SK-N-SH treated with all-trans-retinoic acid at 6 μM for 48 hours (cell line): ENCODE measurements at regions not wholly inside any gene's neighbourhood (a gene's known extent, or its start where the extent isn't known, plus 50 kb on each side); places are given as distances from the start of the nearest gene placed in this dataset.

Experiments used
- ATAC-seq: fragments of 200-7000 bp; cut with Tn5 transposase; 3 replicates; pipeline ENCODE4 v1.9.1; 2020; ENCODE audit warnings: mild to moderate bottlenecking, moderate library complexity
- ARNTL ChIP-seq: fragments of 450-650 bp; formaldehyde crosslinking; IDR thresholded peaks from 2 replicates; pipeline ENCODE4 v1.5.0; 2020; ENCODE audit warnings: low read depth, mild to moderate bottlenecking, moderate library complexity, borderline replicate concordance
- BACH2 ChIP-seq: fragments of 250-450 bp; sonication (Bioruptor Pico); IDR thresholded peaks from 2 replicates; pipeline ENCODE4 v1.9.0; 2021; ENCODE audit warnings: mild to moderate bottlenecking, borderline replicate concordance
- CSDC2 ChIP-seq: fragments of 250-450 bp; sonication (Bioruptor Pico); IDR thresholded peaks from 2 replicates; pipeline ENCODE4 v1.5.0; 2020; ENCODE audit warnings: mild to moderate bottlenecking, moderate library complexity
- CSRNP3 ChIP-seq: fragments of 250-450 bp; sonication (Bioruptor Pico); IDR thresholded peaks from 2 replicates; pipeline ENCODE4 v1.5.1; 2021; ENCODE audit warnings: mild to moderate bottlenecking, moderate library complexity
- ESRRG ChIP-seq: fragments of 250-450 bp; sonication (Bioruptor Pico); IDR thresholded peaks from 2 replicates; pipeline ENCODE4 v1.6.1; 2021; ENCODE audit warnings: mild to moderate bottlenecking
- GLIS3 ChIP-seq: fragments of 250-450 bp; sonication (Bioruptor Pico); IDR thresholded peaks from 2 replicates; pipeline ENCODE4 v1.5.0; 2020; ENCODE audit warnings: mild to moderate bottlenecking, moderate library complexity
- ISL1 ChIP-seq: fragments of 250-450 bp; sonication (Bioruptor Pico); IDR thresholded peaks from 2 replicates; pipeline ENCODE4 v2.1.2; 2022; ENCODE audit warnings: mild to moderate bottlenecking, moderate library complexity
- OSR1 ChIP-seq: fragments of 250-450 bp; sonication (Bioruptor Pico); IDR thresholded peaks from 2 replicates; pipeline ENCODE4 v1.8.0; 2022; ENCODE audit warnings: moderate library complexity, mild to moderate bottlenecking, inconsistent platforms
- PPARA ChIP-seq: fragments of 250-450 bp; sonication (Bioruptor Pico); IDR thresholded peaks from 2 replicates; pipeline ENCODE4 v1.5.0; 2020; ENCODE audit warnings: mild to moderate bottlenecking, borderline replicate concordance
- SNAI2 ChIP-seq: fragments of 250-450 bp; sonication (Bioruptor Pico); IDR thresholded peaks from 2 replicates; pipeline ENCODE4 v1.5.0; 2020; ENCODE audit warnings: mild to moderate bottlenecking, moderate library complexity
- TCF4 ChIP-seq: fragments of 250-450 bp; sonication (Bioruptor Pico); IDR thresholded peaks from 2 replicates; pipeline ENCODE4 v1.8.0; 2021; ENCODE audit warnings: mild to moderate bottlenecking, moderate library complexity, borderline replicate concordance
- TOX ChIP-seq: fragments of 250-450 bp; sonication (Bioruptor Pico); IDR thresholded peaks from 2 replicates; pipeline ENCODE4 v1.8.0; 2021; ENCODE audit warnings: mild to moderate bottlenecking, moderate library complexity, borderline replicate concordance
- ZC3H10 ChIP-seq: fragments of 250-450 bp; sonication (Bioruptor Pico); IDR thresholded peaks from 2 replicates; pipeline ENCODE4 v1.5.1; 2021; ENCODE audit warnings: mild to moderate bottlenecking, moderate library complexity
- ZFP3 ChIP-seq: fragments of 250-450 bp; sonication (Bioruptor Pico); IDR thresholded peaks from 2 replicates; pipeline ENCODE4 v1.5.0; 2020; ENCODE audit warnings: mild to moderate bottlenecking, moderate library complexity
- ZFP30 ChIP-seq: fragments of 450-650 bp; formaldehyde crosslinking; IDR thresholded peaks from 2 replicates; pipeline ENCODE4 v1.5.0; 2022; ENCODE audit warnings: mild to moderate bottlenecking, moderate library complexity
- ZNF565 ChIP-seq: fragments of 450-650 bp; formaldehyde crosslinking; conservative IDR thresholded peaks from 2 replicates; pipeline ENCODE4 v1.5.0; 2020; ENCODE audit warnings: low read depth, mild to moderate bottlenecking, moderate library complexity
- ZNF70 ChIP-seq: fragments of 450-650 bp; formaldehyde crosslinking; IDR thresholded peaks from 2 replicates; pipeline ENCODE4 v1.5.0; 2020; ENCODE audit warnings: mild to moderate bottlenecking, moderate library complexity
- ZNF8 ChIP-seq: fragments of 450-650 bp; formaldehyde crosslinking; IDR thresholded peaks from 2 replicates; pipeline ENCODE4 v1.5.0; 2020; ENCODE audit warnings: mild to moderate bottlenecking, moderate library complexity
- TF ChIP-seq, protein P1 (sequence below): fragments of 250-450 bp; sonication (Bioruptor Pico); IDR thresholded peaks from 2 replicates; pipeline ENCODE4 v1.5.1; 2020; ENCODE audit warnings: low read depth, mild to moderate bottlenecking, moderate library complexity
- TF ChIP-seq, protein P2 (sequence below): fragments of 250-450 bp; sonication (Bioruptor Pico); IDR thresholded peaks from 2 replicates; pipeline ENCODE4 v1.5.0; 2020; ENCODE audit warnings: mild to moderate bottlenecking, moderate library complexity
- TF ChIP-seq, protein P3 (sequence below): fragments of 250-450 bp; sonication (Bioruptor Pico); IDR thresholded peaks from 2 replicates; pipeline ENCODE4 v1.8.0; 2020; ENCODE audit warnings: mild to moderate bottlenecking, moderate library complexity, borderline replicate concordance

GRCh38 chr21:23694390-23694789, 1912.9 kb downstream of the MRPL39 start:
- ATAC-seq: no peak
- TF ChIP-seq CSRNP3 (CRISPR knock-in tag): no peak
- no peak for TF ChIP-seq PPARA (CRISPR knock-in tag)
- no peak for TF ChIP-seq SNAI2
- no peak for TF ChIP-seq CSDC2 (CRISPR knock-in tag)
- TF ChIP-seq, protein P1, sequence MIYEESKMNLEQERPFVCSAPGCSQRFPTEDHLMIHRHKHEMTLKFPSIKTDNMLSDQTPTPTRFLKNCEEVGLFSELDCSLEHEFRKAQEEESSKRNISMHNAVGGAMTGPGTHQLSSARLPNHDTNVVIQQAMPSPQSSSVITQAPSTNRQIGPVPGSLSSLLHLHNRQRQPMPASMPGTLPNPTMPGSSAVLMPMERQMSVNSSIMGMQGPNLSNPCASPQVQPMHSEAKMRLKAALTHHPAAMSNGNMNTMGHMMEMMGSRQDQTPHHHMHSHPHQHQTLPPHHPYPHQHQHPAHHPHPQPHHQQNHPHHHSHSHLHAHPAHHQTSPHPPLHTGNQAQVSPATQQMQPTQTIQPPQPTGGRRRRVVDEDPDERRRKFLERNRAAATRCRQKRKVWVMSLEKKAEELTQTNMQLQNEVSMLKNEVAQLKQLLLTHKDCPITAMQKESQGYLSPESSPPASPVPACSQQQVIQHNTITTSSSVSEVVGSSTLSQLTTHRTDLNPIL: no peak
- TF ChIP-seq GLIS3: no peak

DNA sequence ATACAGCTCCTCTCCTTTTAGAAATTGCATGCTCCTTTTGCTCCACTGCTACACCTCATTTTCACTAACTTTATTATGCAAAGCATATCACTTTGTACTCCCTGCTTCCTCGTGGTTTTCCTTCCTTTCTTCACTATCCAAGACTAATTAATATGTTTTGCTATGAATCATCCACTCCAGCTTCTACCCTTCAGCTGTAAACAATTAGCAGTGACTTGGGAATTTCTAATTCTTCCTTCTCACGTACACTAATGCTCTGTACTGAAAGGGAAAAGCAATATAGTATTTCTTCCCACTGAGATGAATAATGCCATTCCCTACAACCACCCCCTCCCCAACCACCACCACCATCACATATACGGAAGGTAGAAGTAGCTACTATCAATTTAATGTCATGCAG, 1917.0 kb downstream of the MRPL39 start:
- no peak for ATAC-seq
- TF ChIP-seq BACH2 (CRISPR knock-in tag): no peak
- no peak for TF ChIP-seq OSR1 (CRISPR knock-in tag)
- no peak for TF ChIP-seq PPARA (CRISPR knock-in tag)
- no peak for TF ChIP-seq ARNTL
- no peak for TF ChIP-seq SNAI2
- TF ChIP-seq ZFP3 (CRISPR knock-in tag): no peak
- no peak for TF ChIP-seq ESRRG (CRISPR knock-in tag)
- no peak for TF ChIP-seq TOX (CRISPR knock-in tag)
- TF ChIP-seq ZFP30 (CRISPR knock-in tag): no peak
- TF ChIP-seq CSRNP3 (CRISPR knock-in tag): no peak
- TF ChIP-seq ZNF565 (CRISPR knock-in tag): no peak
- no peak for TF ChIP-seq ISL1
- no peak for TF ChIP-seq ZNF8 (CRISPR knock-in tag)
- TF ChIP-seq TCF4 (CRISPR knock-in tag): no peak
- TF ChIP-seq, protein P2, sequence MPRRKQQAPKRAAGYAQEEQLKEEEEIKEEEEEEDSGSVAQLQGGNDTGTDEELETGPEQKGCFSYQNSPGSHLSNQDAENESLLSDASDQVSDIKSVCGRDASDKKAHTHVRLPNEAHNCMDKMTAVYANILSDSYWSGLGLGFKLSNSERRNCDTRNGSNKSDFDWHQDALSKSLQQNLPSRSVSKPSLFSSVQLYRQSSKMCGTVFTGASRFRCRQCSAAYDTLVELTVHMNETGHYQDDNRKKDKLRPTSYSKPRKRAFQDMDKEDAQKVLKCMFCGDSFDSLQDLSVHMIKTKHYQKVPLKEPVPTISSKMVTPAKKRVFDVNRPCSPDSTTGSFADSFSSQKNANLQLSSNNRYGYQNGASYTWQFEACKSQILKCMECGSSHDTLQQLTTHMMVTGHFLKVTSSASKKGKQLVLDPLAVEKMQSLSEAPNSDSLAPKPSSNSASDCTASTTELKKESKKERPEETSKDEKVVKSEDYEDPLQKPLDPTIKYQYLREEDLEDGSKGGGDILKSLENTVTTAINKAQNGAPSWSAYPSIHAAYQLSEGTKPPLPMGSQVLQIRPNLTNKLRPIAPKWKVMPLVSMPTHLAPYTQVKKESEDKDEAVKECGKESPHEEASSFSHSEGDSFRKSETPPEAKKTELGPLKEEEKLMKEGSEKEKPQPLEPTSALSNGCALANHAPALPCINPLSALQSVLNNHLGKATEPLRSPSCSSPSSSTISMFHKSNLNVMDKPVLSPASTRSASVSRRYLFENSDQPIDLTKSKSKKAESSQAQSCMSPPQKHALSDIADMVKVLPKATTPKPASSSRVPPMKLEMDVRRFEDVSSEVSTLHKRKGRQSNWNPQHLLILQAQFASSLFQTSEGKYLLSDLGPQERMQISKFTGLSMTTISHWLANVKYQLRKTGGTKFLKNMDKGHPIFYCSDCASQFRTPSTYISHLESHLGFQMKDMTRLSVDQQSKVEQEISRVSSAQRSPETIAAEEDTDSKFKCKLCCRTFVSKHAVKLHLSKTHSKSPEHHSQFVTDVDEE: no peak
- no peak for TF ChIP-seq GLIS3
- TF ChIP-seq, protein P1: no peak
- TF ChIP-seq, all 23 proteins: peak for 0

DNA sequence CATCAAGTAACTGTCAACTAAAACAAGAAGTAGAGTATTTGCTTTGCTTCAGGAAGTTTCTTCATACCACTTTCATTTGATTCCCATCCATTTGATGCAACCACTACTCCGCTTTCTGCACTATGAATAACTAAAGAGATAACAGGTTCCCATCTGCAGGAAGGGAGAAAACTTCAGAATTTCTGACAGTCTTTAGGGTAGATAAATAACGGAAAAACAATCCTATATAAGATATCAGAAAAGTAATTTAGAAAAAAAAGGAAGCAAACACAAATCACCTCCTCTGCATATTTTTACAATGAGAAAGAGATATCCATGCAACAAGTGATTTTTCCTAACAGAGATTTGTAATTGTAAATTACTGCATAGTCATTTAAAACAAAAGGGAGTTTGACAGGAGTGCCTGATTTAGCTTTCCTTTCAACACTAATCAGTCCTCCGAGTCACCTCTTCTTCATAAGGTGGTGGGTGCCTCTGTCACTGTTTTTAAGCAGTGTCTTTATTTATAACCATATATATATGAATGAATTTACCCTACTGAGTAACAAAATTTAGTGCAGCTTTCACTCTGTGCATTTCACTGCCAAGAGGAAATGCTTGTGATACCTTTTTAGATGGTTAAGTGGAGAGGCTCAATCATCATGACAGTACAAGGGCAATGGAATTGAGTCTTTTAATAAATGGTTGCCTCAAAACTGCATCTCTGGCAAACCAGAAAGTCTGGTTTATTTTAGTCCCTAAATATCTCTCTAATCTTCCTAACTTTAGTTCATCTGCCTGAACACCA, 1920.4 kb downstream of the MRPL39 start:
- TF ChIP-seq BACH2 (CRISPR knock-in tag) (no peak), ARNTL (no peak), SNAI2 (no peak), ISL1 (peak; percentile 96), CSRNP3 (CRISPR knock-in tag) (no peak), GLIS3 (0 out of 2 replicates have a peak, but pooled peaks have one; percentile 37), ESRRG (CRISPR knock-in tag) (no peak), ZNF565 (CRISPR knock-in tag) (no peak), ZFP3 (CRISPR knock-in tag) (no peak), ZNF8 (CRISPR knock-in tag) (no peak), ZNF70 (CRISPR knock-in tag) (no peak), TOX (CRISPR knock-in tag) (no peak), ZC3H10 (CRISPR knock-in tag) (no peak)
- TF ChIP-seq, protein P3, sequence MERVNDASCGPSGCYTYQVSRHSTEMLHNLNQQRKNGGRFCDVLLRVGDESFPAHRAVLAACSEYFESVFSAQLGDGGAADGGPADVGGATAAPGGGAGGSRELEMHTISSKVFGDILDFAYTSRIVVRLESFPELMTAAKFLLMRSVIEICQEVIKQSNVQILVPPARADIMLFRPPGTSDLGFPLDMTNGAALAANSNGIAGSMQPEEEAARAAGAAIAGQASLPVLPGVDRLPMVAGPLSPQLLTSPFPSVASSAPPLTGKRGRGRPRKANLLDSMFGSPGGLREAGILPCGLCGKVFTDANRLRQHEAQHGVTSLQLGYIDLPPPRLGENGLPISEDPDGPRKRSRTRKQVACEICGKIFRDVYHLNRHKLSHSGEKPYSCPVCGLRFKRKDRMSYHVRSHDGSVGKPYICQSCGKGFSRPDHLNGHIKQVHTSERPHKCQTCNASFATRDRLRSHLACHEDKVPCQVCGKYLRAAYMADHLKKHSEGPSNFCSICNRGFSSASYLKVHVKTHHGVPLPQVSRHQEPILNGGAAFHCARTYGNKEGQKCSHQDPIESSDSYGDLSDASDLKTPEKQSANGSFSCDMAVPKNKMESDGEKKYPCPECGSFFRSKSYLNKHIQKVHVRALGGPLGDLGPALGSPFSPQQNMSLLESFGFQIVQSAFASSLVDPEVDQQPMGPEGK (CRISPR knock-in tag): peak; percentile 34; the same call in 1 of the 2 replicates
- TF ChIP-seq, protein P2: peak; percentile 34; the same call in 1 of the 2 replicates
- no peak for ATAC-seq
